Neural crest cell (in vitro differentiated cells): ENCODE measurements at regions not wholly inside any gene's neighbourhood (a gene's known extent, or its start where the extent isn't known, plus 50 kb on each side); places are given as distances from the start of the nearest gene placed in this dataset.
A peak's percentile ranks its signal among the peaks of the same experiment; 100 is the strongest.
"Not testable (repeated sequence)": the region's sequence is repeated elsewhere in the genome, so short reads cannot be mapped to it uniquely, and the experiment has no call there.

Experiments
- DNase-seq: peaks from one replicate; pipeline ENCODE4 v3.0.0; 2021; ENCODE audit warnings: low read depth, mixed read lengths, low spot score
- H3K27ac Mint-ChIP-seq: one replicate; pipeline ENCODE4 v1.8.0; 2021; ENCODE audit warnings: mild to moderate bottlenecking, mixed read lengths; ENCODE audit not compliant: unreplicated experiment
- H3K27me3 Mint-ChIP-seq: 2 replicates; pipeline ENCODE4 v1.8.0; 2021; ENCODE audit warnings: low read depth, mild to moderate bottlenecking, mixed read lengths
- H3K36me3 Mint-ChIP-seq: 2 replicates; pipeline ENCODE4 v1.8.0; 2021; ENCODE audit warnings: low read depth, mild to moderate bottlenecking, mixed read lengths
- H3K4me1 Mint-ChIP-seq: 2 replicates; pipeline ENCODE4 v1.8.0; 2021; ENCODE audit warnings: mixed read lengths
- H3K4me3 Mint-ChIP-seq: one replicate; pipeline ENCODE4 v1.8.0; 2021; ENCODE audit warnings: mild to moderate bottlenecking, mixed read lengths
- H3K9me3 Mint-ChIP-seq: 2 replicates; pipeline ENCODE4 v1.8.0; 2021; ENCODE audit warnings: mixed read lengths
- TF ChIP-seq, protein P1 (sequence below): fragments of 200-600 bp; sonication (generic); conservative IDR thresholded peaks from 2 replicates; pipeline ENCODE4 v1.5.0; 2021; ENCODE audit warnings: antibody characterized with exemption, mild to moderate bottlenecking

DNA sequence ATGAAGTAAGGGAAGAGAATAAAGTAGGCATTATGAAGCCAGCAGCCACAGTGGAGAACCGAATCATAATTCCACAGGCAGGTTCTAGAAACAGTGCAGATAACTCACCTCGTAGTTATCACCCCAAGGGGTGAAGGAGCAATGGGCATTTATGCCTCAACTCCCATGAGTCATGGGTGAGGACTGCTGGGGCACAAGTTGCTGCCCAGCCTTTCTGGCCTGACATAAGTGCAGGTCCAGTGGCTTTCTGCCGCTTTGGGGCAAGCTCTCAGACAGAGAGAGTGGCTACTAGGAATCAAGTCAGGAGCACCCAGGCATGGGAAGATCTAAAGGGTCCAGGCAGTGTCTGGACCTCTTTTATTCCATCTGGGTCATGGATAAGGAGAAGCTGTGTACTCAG, 149.8 kb downstream of the SUCLG1 start:
- Mint-ChIP-seq H3K9me3 (peaks cover 15% of the 10 kb centered on the region), H3K36me3 (peaks cover 9% of the 10 kb centered on the region), H3K27me3 (peaks cover 2% of the 10 kb centered on the region), H3K27ac (no peak overlapping the region), H3K4me3 (no peak overlapping the region), H3K4me1 (no peaks in the 10 kb centered on the region)
- no peak for DNase-seq
- TF ChIP-seq, protein P1, sequence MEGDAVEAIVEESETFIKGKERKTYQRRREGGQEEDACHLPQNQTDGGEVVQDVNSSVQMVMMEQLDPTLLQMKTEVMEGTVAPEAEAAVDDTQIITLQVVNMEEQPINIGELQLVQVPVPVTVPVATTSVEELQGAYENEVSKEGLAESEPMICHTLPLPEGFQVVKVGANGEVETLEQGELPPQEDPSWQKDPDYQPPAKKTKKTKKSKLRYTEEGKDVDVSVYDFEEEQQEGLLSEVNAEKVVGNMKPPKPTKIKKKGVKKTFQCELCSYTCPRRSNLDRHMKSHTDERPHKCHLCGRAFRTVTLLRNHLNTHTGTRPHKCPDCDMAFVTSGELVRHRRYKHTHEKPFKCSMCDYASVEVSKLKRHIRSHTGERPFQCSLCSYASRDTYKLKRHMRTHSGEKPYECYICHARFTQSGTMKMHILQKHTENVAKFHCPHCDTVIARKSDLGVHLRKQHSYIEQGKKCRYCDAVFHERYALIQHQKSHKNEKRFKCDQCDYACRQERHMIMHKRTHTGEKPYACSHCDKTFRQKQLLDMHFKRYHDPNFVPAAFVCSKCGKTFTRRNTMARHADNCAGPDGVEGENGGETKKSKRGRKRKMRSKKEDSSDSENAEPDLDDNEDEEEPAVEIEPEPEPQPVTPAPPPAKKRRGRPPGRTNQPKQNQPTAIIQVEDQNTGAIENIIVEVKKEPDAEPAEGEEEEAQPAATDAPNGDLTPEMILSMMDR = no peak

DNA sequence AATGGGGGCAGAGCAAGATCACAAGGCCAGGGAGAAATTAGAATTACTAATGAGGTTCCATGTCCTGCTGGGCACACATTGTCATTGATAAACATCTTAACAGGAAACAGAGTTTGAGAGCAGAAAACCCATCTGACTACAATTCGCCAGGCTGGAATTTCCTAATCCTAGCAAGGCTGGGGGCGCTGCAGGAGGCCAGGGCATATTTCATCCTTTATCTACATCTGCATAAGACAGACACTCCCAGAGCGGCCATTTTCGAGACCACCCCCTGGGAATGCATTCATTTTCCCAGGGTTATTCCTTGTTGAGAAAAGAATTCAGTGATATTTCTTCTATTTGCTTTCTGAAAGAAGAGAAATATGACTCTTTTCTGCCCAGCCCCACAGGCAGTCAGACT, 152.7 kb downstream of the SUCLG1 start:
- Mint-ChIP-seq H3K27me3 (peaks cover 2% of the 10 kb centered on the region), H3K27ac (no peak overlapping the region), H3K4me3 (no peak overlapping the region), H3K9me3 (peaks cover 15% of the 10 kb centered on the region), H3K36me3 (peaks cover 9% of the 10 kb centered on the region), H3K4me1 (no peaks in the 10 kb centered on the region)
- no peak for DNase-seq
- TF ChIP-seq, protein P1 = no peak

DNA sequence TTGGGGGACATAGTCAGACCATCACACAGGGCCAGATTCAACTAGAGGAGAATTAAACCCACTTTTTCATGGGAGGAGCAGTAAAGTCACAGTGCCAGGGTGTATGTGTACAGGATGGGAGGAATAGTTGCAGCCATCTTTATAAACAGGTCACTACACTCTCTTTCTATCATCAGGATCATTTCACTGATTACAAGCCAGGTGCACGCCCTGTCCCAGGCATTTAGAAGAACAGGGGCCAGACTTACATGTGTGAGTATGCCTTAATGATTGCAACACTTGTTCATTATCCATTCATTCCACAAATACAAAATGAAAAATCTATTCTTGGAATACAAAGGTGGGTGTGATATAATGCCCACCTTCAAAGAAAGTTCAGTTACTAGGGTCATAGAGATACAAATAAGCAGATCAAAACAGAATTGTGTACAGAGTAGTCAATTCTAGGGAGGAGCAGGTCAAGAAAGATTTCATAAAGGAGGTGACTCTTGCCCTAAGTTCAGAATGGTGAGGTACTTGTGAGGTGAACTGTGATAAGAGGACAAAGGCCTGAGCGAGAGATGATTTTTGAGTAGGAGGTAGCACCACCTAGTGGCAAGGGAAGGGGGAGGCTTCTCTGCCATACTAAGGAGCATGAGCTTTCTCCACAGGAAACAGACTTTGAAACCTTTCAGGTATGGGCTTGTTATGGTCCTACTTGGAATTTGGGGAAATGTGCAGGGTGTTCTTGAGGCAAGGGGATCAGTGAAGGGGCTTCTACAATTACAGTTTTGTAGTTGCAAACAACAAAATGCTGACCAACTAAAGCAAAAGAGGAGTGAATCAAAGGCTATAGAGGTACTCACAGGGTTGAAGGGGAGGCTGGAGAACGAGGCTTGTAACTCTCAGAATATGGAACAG, 156.3 kb downstream of the SUCLG1 start:
- H3K27me3 Mint-ChIP-seq = no peaks in the 10 kb centered on the region
- peak; percentile 57 for DNase-seq
- peaks cover 6% of the 10 kb centered on the region for H3K36me3 Mint-ChIP-seq
- H3K27ac Mint-ChIP-seq = no peak overlapping the region
- TF ChIP-seq, protein P1 = peak; percentile 87
- peaks cover 11% of the 10 kb centered on the region for H3K9me3 Mint-ChIP-seq
- H3K4me1 Mint-ChIP-seq = peaks cover 2% of the 10 kb centered on the region
- H3K4me3 Mint-ChIP-seq = no peak overlapping the region

DNA sequence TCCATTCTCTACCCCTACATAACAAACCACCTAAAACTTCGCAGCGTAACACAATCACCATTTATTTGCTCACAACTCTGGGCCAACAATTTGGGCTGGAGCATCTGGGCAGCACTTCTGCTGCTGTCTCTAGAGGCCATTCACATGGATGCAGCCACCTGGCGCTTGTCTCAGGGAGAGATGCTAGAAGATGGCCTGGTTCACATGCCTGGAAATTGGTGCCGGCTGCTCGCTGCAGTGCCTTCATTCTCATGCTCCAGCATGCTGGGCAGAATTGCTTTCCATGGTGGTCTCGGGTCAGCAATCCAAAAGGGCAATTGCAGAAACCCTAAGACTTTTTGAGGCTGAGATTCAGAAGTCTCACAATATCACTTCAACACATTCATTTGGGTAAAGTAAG, 157.4 kb downstream of the SUCLG1 start:
- Mint-ChIP-seq H3K27ac (no peak overlapping the region), H3K9me3 (peaks cover 9% of the 10 kb centered on the region), H3K4me3 (no peak overlapping the region), H3K36me3 (peaks cover 5% of the 10 kb centered on the region), H3K4me1 (peaks cover 8% of the 10 kb centered on the region), H3K27me3 (no peaks in the 10 kb centered on the region)
- no peak for DNase-seq
- TF ChIP-seq, protein P1 = no peak

DNA sequence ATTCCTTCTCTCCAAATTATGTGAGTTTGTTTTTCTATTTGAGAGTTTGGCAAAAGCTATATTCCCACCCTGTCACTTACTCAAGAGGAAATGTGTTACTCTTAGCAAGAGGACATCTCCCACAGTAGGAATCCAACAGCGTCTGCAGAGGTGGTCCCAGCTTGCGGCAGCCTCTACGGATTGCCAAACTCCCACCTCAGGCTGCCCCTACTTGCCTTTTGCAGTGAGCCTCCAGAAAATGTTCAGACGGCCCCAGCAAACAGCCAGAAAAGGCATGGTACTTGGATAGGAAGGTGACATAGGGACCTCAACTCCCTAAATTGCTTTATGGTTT, 158.4 kb downstream of the SUCLG1 start:
- TF ChIP-seq, protein P1 = no peak
- Mint-ChIP-seq H3K4me3 (no peak overlapping the region), H3K4me1 (peaks cover 8% of the 10 kb centered on the region), H3K36me3 (peaks cover 3% of the 10 kb centered on the region), H3K27ac (no peak overlapping the region), H3K27me3 (no peaks in the 10 kb centered on the region), H3K9me3 (no peaks in the 10 kb centered on the region)
- DNase-seq = no peak

DNA sequence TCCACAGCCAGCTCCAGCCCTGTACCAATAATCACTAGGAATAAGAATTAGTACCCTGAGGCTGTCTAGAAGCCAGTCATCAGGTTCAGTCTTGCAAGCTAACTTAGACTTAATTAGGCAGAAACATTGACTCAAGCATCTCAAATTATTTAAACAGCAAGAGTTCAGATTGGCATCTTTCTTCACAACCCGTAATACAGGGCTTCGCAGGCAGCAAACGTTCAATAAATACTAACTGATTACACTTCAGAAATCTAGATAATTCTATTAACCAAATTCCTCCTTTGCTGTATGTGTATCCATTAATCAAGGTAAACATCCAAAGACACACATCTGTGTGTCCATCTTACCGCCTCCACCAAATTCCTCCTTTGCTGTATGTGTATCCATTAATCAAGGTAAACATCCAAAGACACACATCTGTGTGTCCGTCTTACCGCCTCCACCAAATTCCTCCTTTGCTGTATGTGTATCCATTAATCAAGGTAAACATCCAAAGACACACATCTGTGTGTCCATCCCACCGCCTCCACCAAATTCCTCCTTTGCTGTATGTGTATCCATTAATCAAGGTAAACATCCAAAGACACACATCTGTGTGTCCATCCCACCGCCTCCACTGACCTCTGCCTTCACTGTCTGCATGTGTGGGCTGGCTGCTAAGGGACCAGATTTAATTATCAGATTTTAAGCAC, 158.9 kb downstream of the SUCLG1 start:
- not testable (repeated sequence) for DNase-seq, H3K36me3 Mint-ChIP-seq, H3K27me3 Mint-ChIP-seq, H3K4me1 Mint-ChIP-seq, H3K4me3 Mint-ChIP-seq, H3K9me3 Mint-ChIP-seq, H3K27ac Mint-ChIP-seq
